ENCODE measurements at regions not wholly inside any gene's neighbourhood (a gene's known extent, or its start where the extent isn't known, plus 50 kb on each side); places are given as distances from the start of the nearest gene placed in this dataset.

GRCh38 chr18:22322243-22322691 lies 95.4 kb downstream of the CTAGE1 start:
- H3K4me3 ChIP-seq, result no peak overlapping the region
- no peaks in the 10 kb centered on the region for H3K36me3 ChIP-seq
- TF ChIP-seq POLR2A (IDR thresholded peaks at IDR 0.05) (no peak), CTCF (IDR thresholded peaks at IDR 0.05) (no peak)
- H3K9me3 ChIP-seq, result no peaks in the 10 kb centered on the region
- peak; percentile 79 to 86 for DNase-seq
- intact Hi-C loops (cut with DNase I; ENCODE audit: low total_unique reads), result no loop called here
- no peaks in the 10 kb centered on the region for H3K27me3 ChIP-seq
- peak overlapping the region; percentile 65 to 83 for H3K27ac ChIP-seq
- peaks cover 0 to 6% of the 10 kb centered on the region in 2 donors for H3K4me1 ChIP-seq

GRCh38 chr18:22320771-22321170 lies 96.9 kb downstream of the CTAGE1 start:
- intact Hi-C loops (cut with DNase I; ENCODE audit: low total_unique reads), result no loop called here
- Histone ChIP-seq H3K36me3 (no peaks in the 10 kb centered on the region), H3K4me3 (no peak overlapping the region), H3K27me3 (no peaks in the 10 kb centered on the region), H3K9me3 (no peaks in the 10 kb centered on the region), H3K27ac (peak overlapping the region in 1 of 2 donors; percentile 83), H3K4me1 (peaks cover 0 to 6% of the 10 kb centered on the region in 2 donors)
- no peak for DNase-seq
- TF ChIP-seq POLR2A (IDR thresholded peaks at IDR 0.05) (no peak), CTCF (IDR thresholded peaks at IDR 0.05) (no peak)

- Histone ChIP-seq H3K27me3 (no peaks in the 10 kb centered on the region), H3K4me1 (peaks cover 0 to 6% of the 10 kb centered on the region in 2 donors), H3K27ac (no peak overlapping the region), H3K36me3 (no peaks in the 10 kb centered on the region), H3K9me3 (no peaks in the 10 kb centered on the region), H3K4me3 (no peak overlapping the region)
- TF ChIP-seq POLR2A (IDR thresholded peaks at IDR 0.05), result no peak
- no peak for DNase-seq
- intact Hi-C loops (cut with DNase I; ENCODE audit: low total_unique reads), result no loop called here
Measured at GRCh38 chr18:22320155-22320554, 97.6 kb downstream of the CTAGE1 start.

- H3K27me3 ChIP-seq, result no peaks in the 10 kb centered on the region
- DNase-seq, result peak in 1 of 2 donors; percentile 48
- TF ChIP-seq CTCF (IDR thresholded peaks at IDR 0.05) (no peak), POLR2A (IDR thresholded peaks at IDR 0.05) (no peak)
- intact Hi-C loops (cut with DNase I; ENCODE audit: low total_unique reads), result no loop called here
- H3K27ac ChIP-seq, result no peak overlapping the region
- H3K4me3 ChIP-seq, result no peak overlapping the region
- H3K4me1 ChIP-seq, result peaks cover 0 to 6% of the 10 kb centered on the region in 2 donors
- no peaks in the 10 kb centered on the region for H3K36me3 ChIP-seq
- no peaks in the 10 kb centered on the region for H3K9me3 ChIP-seq
Measured at GRCh38 chr18:22318745-22319407, 98.8 kb downstream of the CTAGE1 start.

GRCh38 chr18:22314420-22314819 lies 103.3 kb downstream of the CTAGE1 start:
- no peak for TF ChIP-seq CTCF (IDR thresholded peaks at IDR 0.05)
- no peak for TF ChIP-seq POLR2A (IDR thresholded peaks at IDR 0.05)
- DNase-seq, result peak; percentile 79 to 85
- Histone ChIP-seq H3K27ac (peak overlapping the region; percentile 79 to 80), H3K36me3 (no peaks in the 10 kb centered on the region), H3K9me3 (no peaks in the 10 kb centered on the region), H3K27me3 (no peaks in the 10 kb centered on the region), H3K4me1 (no peaks in the 10 kb centered on the region), H3K4me3 (no peak overlapping the region)
- intact Hi-C loops (cut with DNase I; ENCODE audit: low total_unique reads), result no loop called here

Measured in uterus (tissue), 3 donors.